ENCODE measurements at regions not wholly inside any gene's neighbourhood (a gene's known extent, or its start where the extent isn't known, plus 50 kb on each side); places are given as distances from the start of the nearest gene placed in this dataset.

- 64% methylated on average over 23 of the region's 23 CpGs for WGBS
- Histone ChIP-seq H3K4ac (ENCODE audit: low read depth in 1 of 2, low read length in 2 of 2) (no peak overlapping the region), H3K4me1 (ENCODE audit: control insufficient read depth, insufficient read depth, low read depth, low read length) (peaks cover 13% of the 10 kb centered on the region)
Measured at GRCh38 chr9:129253803-129254381, 75.8 kb upstream of the IER5L start.

DNA sequence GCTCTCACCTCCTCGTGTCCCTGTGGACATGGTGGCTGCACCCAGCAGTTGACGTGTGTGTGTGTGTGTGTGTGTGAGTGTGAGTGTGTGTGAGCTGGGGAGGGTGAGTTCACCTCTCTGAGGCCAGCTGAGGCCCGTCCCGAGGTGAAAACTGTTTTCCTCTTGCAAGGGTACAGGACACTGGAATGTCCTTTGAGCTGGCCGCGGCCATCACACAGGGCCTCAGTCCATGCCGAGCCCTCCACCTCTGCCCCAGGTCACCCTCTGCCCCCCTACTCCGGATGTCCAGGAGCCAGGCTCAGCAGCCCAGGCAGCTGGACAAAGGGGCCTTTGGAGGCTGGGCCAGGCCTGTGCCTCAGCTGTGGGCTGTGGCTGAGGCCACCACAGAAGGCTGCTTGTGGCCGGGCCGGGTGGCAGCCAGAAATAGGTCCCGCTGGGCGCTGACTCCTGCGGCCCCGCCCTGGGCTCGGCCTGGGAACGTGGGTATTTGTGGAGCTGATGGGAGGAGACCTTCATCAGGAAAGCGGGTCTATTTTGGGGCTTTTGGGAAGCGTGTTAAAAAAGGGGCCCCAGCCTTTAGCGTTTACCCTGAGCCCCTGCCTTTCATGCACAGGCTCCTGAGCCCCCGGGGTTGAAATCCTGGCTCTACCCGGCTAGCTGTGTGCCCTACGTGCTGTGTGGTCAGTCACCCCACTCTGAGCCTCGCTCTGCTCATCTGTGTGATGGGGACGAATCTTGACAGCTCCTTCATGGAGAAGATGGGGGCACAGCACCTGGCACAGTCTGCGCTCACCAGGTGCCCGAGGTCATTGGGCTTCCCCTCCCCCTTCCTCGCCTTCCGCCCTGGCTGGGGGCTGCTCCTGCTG, 75.1 kb upstream of the IER5L start:
- no peak overlapping the region for H3K4me3 ChIP-seq (ENCODE audit: insufficient read depth in 1 of 2, low read depth in 1 of 2, low read length in 2 of 2)
- no peak overlapping the region for H3K9ac ChIP-seq (ENCODE audit: low read length)
- peak overlapping the region; percentile 49 for H4K91ac ChIP-seq (ENCODE audit: low read length)
- H3K23ac ChIP-seq (ENCODE audit: low read length in 2 of 2): no peak overlapping the region
- H3K18ac ChIP-seq (ENCODE audit: low read depth in 1 of 2, low read length in 2 of 2): no peak overlapping the region
- H3K79me1 ChIP-seq (replicated peaks; ENCODE audit: low read length, poor library complexity, severe bottlenecking): no peaks in the 10 kb centered on the region
- H2BK5ac ChIP-seq (ENCODE audit: low read depth, low read length, poor library complexity, severe bottlenecking): no peak overlapping the region
- H4K8ac ChIP-seq (ENCODE audit: low read length): peak overlapping the region; percentile 27
- no peak overlapping the region for H3K4ac ChIP-seq (ENCODE audit: low read depth in 1 of 2, low read length in 2 of 2)
- peak overlapping the region in 1 of 2 experiments; percentile 42 for H2BK12ac ChIP-seq (ENCODE audit: low read length in 2 of 2)
- H2BK15ac ChIP-seq (ENCODE audit: low read depth, poor library complexity, severe bottlenecking): no peak overlapping the region
- no peak overlapping the region for H3K4me2 ChIP-seq (ENCODE audit: low read length, poor library complexity, severe bottlenecking)
- 94% methylated on average over 28 of the region's 28 CpGs for WGBS
- no peak overlapping the region for H3K27ac ChIP-seq (ENCODE audit: low read length, poor library complexity, severe bottlenecking)
- H3K27me3 ChIP-seq (ENCODE audit: control insufficient read depth in 1 of 2, insufficient read depth in 1 of 2, low read length in 2 of 2): peaks cover 9 to 37% of the 10 kb centered on the region in 2 experiments
- H3K36me3 ChIP-seq (ENCODE audit: control insufficient read depth in 1 of 2, insufficient read depth in 2 of 2, low read depth in 1 of 2, low read length in 2 of 2): no peaks in the 10 kb centered on the region
- H2AFZ ChIP-seq (ENCODE audit: low read depth, low read length): no peak overlapping the region
- peak overlapping the region in 1 of 2 experiments; percentile 77 for H3K14ac ChIP-seq (ENCODE audit: low read length in 2 of 2)
- H3K4me1 ChIP-seq (ENCODE audit: control insufficient read depth, insufficient read depth, low read depth, low read length): peaks cover 8% of the 10 kb centered on the region
- no peak overlapping the region for H2AK5ac ChIP-seq (ENCODE audit: low read length, severe bottlenecking)
- no peak for DNase-seq
- no peaks in the 10 kb centered on the region for H3K9me3 ChIP-seq (ENCODE audit: control insufficient read depth, low read length)
- H2BK120ac ChIP-seq (ENCODE audit: low read depth, low read length): no peak overlapping the region

More at GRCh38 chr9:129253803-129254381, 75.8 kb upstream of the IER5L start:
- DNase-seq: no peak
- no peak overlapping the region for H3K14ac ChIP-seq (ENCODE audit: low read length in 2 of 2)
- no peak overlapping the region for H3K4me3 ChIP-seq (ENCODE audit: insufficient read depth in 1 of 2, low read depth in 1 of 2, low read length in 2 of 2)
- peaks cover 13 to 41% of the 10 kb centered on the region in 2 experiments for H3K27me3 ChIP-seq (ENCODE audit: control insufficient read depth in 1 of 2, insufficient read depth in 1 of 2, low read length in 2 of 2)
- no peak overlapping the region for H2BK15ac ChIP-seq (ENCODE audit: low read depth, poor library complexity, severe bottlenecking)
- H3K23ac ChIP-seq (ENCODE audit: low read length in 2 of 2): no peak overlapping the region
- H2BK5ac ChIP-seq (ENCODE audit: low read depth, low read length, poor library complexity, severe bottlenecking): no peak overlapping the region
- peak overlapping the region; percentile 28 for H4K8ac ChIP-seq (ENCODE audit: low read length)
- H3K79me1 ChIP-seq (replicated peaks; ENCODE audit: low read length, poor library complexity, severe bottlenecking): no peaks in the 10 kb centered on the region
- H2BK12ac ChIP-seq (ENCODE audit: low read length in 2 of 2): peak overlapping the region; percentile 24 to 25
- no peak overlapping the region for H2AFZ ChIP-seq (ENCODE audit: low read depth, low read length)
- H3K4me2 ChIP-seq (ENCODE audit: low read length, poor library complexity, severe bottlenecking): no peak overlapping the region
- no peaks in the 10 kb centered on the region for H3K36me3 ChIP-seq (ENCODE audit: control insufficient read depth in 1 of 2, insufficient read depth in 2 of 2, low read depth in 1 of 2, low read length in 2 of 2)
- peak overlapping the region in 1 of 2 experiments; percentile 29 for H3K18ac ChIP-seq (ENCODE audit: low read depth in 1 of 2, low read length in 2 of 2)
- no peak overlapping the region for H2BK120ac ChIP-seq (ENCODE audit: low read depth, low read length)
- no peak overlapping the region for H3K27ac ChIP-seq (ENCODE audit: low read length, poor library complexity, severe bottlenecking)
- no peak overlapping the region for H3K9ac ChIP-seq (ENCODE audit: low read length)
- H4K91ac ChIP-seq (ENCODE audit: low read length): no peak overlapping the region
- H3K9me3 ChIP-seq (ENCODE audit: control insufficient read depth, low read length): no peaks in the 10 kb centered on the region
- no peak overlapping the region for H2AK5ac ChIP-seq (ENCODE audit: low read length, severe bottlenecking)

GRCh38 chr9:129250786-129251185, 72.7 kb upstream of the IER5L start:
- no peaks in the 10 kb centered on the region for H3K9me3 ChIP-seq (ENCODE audit: control insufficient read depth, low read length)
- no peak overlapping the region for H3K4ac ChIP-seq (ENCODE audit: low read depth in 1 of 2, low read length in 2 of 2)
- H3K27ac ChIP-seq (ENCODE audit: low read length, poor library complexity, severe bottlenecking): no peak overlapping the region
- no peaks in the 10 kb centered on the region for H3K79me1 ChIP-seq (replicated peaks; ENCODE audit: low read length, poor library complexity, severe bottlenecking)
- H3K9ac ChIP-seq (ENCODE audit: low read length): no peak overlapping the region
- no peak overlapping the region for H4K91ac ChIP-seq (ENCODE audit: low read length)
- no peak overlapping the region for H2BK5ac ChIP-seq (ENCODE audit: low read depth, low read length, poor library complexity, severe bottlenecking)
- H3K23ac ChIP-seq (ENCODE audit: low read length in 2 of 2): no peak overlapping the region
- no peak overlapping the region for H4K8ac ChIP-seq (ENCODE audit: low read length)
- no peak overlapping the region for H2BK15ac ChIP-seq (ENCODE audit: low read depth, poor library complexity, severe bottlenecking)
- H2BK120ac ChIP-seq (ENCODE audit: low read depth, low read length): no peak overlapping the region
- H3K36me3 ChIP-seq (ENCODE audit: control insufficient read depth in 1 of 2, insufficient read depth in 2 of 2, low read depth in 1 of 2, low read length in 2 of 2): no peaks in the 10 kb centered on the region
- H2AK5ac ChIP-seq (ENCODE audit: low read length, severe bottlenecking): no peak overlapping the region
- H3K18ac ChIP-seq (ENCODE audit: low read depth in 1 of 2, low read length in 2 of 2): no peak overlapping the region
- DNase-seq: peak; percentile 27
- peaks cover 7% of the 10 kb centered on the region for H3K4me1 ChIP-seq (ENCODE audit: control insufficient read depth, insufficient read depth, low read depth, low read length)
- H3K14ac ChIP-seq (ENCODE audit: low read length in 2 of 2): no peak overlapping the region
- H2AFZ ChIP-seq (ENCODE audit: low read depth, low read length): no peak overlapping the region
- H2BK12ac ChIP-seq (ENCODE audit: low read length in 2 of 2): no peak overlapping the region
- H3K4me2 ChIP-seq (ENCODE audit: low read length, poor library complexity, severe bottlenecking): no peak overlapping the region
- WGBS: 0% methylated on average over 1 of the region's 2 CpGs
- peaks cover 0 to 21% of the 10 kb centered on the region in 2 experiments for H3K27me3 ChIP-seq (ENCODE audit: control insufficient read depth in 1 of 2, insufficient read depth in 1 of 2, low read length in 2 of 2)
- no peak overlapping the region for H3K4me3 ChIP-seq (ENCODE audit: insufficient read depth in 1 of 2, low read depth in 1 of 2, low read length in 2 of 2)

Data from mesenchymal stem cell (in vitro differentiated cells and primary cell).